HG03460 (cell line): ENCODE measurements at regions not wholly inside any gene's neighbourhood (a gene's known extent, or its start where the extent isn't known, plus 50 kb on each side); places are given as distances from the start of the nearest gene placed in this dataset.
"Not testable (repeated sequence)": the region's sequence is repeated elsewhere in the genome, so short reads cannot be mapped to it uniquely, and the experiment has no call there.

ENCODE experiments used
- ATAC-seq: cut with Tn5 transposase; IDR thresholded peaks from one replicate; pipeline ENCODE4 v1.9.1; 2021; ENCODE audit not compliant: unreplicated experiment

GRCh38 chr1:149274493-149274892 is 171.1 kb upstream of the NBPF9 start:
- ATAC-seq: not testable (repeated sequence)

DNA sequence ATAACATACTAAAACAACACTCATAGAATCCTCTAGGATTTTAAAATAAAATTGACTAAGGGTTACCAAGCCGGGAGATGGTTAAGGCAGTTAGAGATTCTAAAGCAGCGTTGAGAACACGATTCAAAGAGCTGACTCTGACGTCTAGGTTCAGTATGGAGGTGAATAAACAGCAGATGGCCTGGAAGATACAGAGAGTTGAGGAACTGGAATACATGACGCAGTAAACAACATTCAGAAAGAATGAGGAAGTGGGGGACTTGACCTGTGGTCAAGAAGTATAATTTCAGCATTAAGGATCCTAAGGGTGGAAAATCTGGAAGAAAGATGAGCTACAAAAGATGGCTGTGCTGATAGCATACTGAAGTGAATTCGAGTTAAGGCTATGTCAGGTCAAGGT is 172.5 kb upstream of the NBPF9 start:
- not testable (repeated sequence) for ATAC-seq

- ATAC-seq: not testable (repeated sequence)
Measured at GRCh38 chr1:149276496-149276895, 173.1 kb upstream of the NBPF9 start.

- ATAC-seq: not testable (repeated sequence)
Measured at GRCh38 chr1:149278156-149278555, 174.8 kb upstream of the NBPF9 start.

DNA sequence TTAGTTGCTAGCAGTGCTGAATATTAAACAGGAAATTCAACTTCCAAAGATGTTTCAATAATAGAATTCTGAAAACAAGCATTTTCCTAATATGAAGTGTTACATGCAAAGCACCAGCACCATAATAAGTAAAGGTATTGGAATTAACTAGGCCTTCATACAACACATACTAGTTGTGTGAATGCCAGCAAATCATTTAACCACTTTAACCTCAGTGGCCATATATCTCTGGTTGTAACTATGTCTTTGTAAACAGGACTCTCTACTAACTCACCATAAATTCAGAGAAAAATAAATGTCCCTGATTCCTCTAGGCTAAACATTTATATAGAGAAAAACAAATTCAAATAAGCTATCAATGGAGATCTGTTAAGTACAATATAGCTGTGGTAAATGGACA is 175.7 kb upstream of the NBPF9 start:
- not testable (repeated sequence) for ATAC-seq

DNA sequence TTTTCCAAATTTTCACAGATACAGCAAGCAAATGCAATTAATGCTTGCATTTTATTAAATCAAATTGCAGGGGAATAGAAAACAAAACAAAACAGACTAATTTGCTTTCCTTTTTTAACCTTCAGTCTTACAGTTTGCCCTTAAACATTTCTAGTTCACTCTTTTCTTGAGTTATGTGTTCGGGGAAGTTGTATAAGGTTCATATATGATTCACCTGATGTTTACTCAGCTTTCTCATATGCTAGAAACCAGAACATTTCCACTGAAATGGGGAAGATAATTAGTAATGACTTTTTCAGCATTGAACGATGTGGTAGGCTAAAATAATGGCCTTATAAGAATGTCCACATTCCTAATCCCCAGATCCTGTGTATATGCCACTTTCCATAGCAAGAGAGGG is 176.2 kb upstream of the NBPF9 start:
- ATAC-seq: not testable (repeated sequence)

DNA sequence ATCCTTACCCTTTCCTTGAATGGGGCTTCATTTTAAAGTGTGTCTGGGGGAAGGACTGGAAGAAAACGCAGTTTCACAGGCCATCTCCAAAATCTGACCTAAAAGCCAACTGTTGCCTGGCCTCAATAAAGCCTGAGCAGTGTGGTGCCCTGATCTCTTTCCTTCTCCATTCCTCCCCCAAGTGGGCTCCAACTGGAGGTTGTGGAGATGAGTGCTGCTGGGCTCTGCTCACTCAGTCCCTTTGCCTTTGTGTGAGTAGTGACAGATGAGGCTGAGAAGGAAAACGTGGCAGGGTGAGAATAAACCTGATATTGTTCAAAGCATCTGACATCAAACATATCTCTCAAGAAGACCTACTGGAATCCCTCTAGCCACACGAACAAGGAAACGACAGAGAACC is 181.4 kb upstream of the NBPF9 start:
- not testable (repeated sequence) for ATAC-seq

DNA sequence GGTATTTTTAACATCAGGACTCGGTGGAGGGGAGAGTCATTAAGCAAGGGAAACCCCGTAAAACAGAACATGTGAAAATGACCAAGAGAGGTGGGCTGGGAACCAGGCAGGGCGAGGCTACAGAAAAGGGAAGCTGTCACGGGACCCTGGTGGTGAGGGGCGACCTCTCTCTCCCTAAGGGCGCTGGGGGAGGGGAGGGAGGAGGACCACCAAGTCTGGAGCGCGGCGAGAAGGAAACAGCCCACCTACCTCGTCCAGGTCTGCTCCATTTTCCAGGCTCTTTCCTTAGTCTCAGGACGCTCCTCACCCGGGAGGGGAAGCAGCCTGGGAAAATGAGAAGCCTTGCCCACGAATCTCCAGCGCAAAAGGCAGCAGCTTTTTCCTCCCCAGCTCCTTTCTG is 181.9 kb upstream of the NBPF9 start:
- ATAC-seq: not testable (repeated sequence)

DNA sequence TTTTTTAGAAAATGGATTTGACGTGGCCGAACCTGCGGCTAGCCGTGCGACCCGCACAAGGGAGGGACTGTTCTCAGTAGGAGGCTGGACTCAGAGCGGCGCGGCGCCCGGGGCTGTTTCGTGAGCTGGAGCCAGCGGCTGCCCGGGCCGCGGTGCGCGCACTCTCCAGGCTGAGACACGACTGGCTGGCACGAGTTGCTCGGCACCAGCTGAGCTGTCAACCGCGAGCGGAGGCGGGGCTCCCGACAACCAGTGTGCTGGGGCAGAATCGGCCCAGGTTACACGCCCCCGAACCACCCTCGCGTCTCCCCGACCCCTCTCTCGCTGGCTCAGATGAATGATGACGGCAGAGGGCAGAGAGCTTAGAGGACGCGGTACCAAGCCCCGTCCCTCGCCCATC is 182.3 kb upstream of the NBPF9 start:
- not testable (repeated sequence) for ATAC-seq

- ATAC-seq: not testable (repeated sequence)
Measured at GRCh38 chr1:149288580-149288979, 185.2 kb upstream of the NBPF9 start.

GRCh38 chr1:149300478-149301218 is 174.2 kb upstream of the NBPF19 start:
- ATAC-seq: not testable (repeated sequence)

DNA sequence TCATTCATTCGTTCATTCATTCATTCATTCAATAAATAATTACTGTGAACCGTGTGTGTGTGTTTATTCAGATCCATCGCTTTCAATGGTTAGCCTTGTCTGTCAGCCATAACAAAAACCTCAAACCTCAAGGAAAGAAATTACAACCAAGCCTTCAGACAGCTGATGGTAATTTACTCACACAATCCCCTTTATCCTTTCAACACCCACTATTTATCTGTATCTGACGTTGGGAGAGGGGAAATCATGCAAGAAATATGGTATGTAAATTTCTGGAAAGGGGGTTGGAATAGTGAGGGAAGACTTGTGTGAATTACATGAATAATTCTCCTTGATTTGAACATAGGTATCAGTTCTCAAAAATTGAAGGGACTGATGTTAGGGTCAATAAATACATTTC is 173.6 kb upstream of the NBPF19 start:
- not testable (repeated sequence) for ATAC-seq

DNA sequence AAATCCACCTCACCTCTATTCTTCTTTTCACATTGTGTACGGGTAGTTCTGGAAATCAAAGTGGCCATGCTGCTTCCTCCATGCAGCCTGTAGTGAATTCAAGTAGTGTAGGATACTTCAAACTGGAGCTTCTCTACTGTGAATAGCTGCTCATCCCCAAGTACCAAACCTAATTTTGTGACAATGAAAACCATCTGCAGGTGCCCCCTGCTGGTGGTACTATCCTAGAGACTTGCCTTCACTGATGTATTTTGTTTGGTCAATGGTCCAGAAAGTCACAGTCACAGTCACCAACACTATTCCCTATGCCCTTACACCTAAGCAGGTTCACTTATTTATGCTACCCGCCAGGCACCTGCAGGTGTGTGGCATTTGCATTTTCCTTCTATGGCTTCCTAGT is 170.0 kb upstream of the NBPF19 start:
- ATAC-seq: not testable (repeated sequence)

DNA sequence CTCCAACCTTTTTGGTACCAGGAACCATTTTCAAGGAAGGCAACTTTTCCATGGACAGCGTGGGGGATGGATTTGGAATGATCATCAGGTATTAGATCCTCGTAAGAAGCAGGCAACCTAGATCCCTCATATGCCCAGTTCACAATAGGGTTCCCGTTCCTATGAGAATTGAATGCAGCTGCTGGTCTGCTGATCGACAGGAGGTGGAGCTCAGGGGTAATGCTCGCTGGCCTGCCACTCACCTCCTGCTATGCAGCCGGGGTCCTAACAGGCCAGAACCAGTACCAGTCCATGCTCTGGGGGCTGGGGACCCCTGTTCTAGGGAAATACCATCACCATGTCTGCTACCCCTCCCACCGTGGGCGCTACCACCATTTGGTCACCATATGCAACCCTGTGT is 167.2 kb upstream of the NBPF19 start:
- ATAC-seq: not testable (repeated sequence)

DNA sequence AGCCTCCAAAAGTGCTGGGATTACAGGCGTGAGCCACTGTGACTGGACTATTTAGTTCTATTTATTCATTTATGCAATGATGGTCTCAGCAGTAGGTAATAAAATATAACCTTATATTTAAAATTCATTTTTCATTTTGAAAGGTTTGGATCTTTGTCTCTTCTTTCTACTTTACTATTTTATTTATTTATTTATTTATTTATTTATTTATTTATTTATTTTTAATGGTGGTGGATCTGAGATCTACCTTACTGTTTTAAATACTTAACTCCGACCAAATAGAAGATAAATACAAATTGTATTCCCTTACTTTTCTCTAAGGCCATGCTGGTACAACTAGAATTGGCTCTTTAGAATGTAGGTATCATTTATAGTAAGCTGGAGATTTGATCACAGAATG is 159.9 kb upstream of the NBPF19 start:
- not testable (repeated sequence) for ATAC-seq

DNA sequence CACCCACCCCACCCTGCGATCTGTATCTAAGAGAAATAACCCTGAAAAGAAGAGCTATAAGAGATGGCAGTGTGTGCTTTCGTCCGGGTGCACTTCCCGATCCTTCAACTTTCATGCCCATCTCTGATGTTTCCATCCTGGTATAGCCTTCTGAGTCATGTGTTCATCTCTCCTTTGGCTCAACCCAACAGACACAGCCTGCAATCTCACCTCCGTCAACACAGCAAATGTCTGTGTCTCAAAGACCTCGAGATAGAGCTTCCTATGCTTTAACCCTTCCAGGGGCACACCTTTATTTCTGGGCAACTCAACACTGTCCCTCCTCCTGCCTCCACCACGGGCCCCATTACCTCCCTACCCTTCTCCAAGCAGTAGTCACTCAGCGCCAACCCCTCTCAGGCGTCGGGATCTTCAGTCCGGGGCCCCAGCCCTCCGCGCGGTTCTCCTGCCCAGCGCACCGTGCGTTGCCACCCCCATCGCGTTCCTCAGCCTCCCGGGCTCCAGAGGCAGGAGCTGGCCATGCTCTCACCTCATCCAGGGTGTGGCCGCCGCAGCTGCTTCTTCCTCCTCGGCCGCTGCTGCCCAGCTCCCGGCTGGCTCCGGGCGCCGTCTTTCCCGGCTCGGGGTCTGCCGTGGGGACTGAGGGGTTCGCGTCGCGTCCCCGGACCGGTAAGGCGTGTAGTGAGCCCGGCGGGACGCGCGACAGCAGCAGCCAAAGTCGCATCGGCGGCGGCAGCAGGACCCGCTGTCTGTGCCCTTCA is 153.7 kb upstream of the NBPF19 start:
- ATAC-seq: not testable (repeated sequence)

DNA sequence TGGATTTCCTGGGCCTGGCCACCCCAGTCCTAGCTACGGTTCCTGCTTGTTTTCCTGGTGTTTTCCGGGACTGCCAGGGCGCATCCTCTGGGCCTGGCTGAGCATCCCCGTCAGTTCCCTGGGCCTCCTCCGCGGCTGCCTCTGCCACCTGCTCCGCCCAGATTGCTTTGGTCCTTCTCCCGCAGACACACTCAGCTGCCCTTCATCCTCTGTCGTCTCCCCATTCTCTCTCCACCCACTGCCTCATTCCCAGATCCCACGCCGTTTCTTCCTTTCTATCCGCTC is 153.2 kb upstream of the NBPF19 start:
- not testable (repeated sequence) for ATAC-seq

GRCh38 chr1:149330081-149330335 is 144.8 kb upstream of the NBPF19 start:
- not testable (repeated sequence) for ATAC-seq

- ATAC-seq: not testable (repeated sequence)
Measured at GRCh38 chr1:149336082-149336481, 138.8 kb upstream of the NBPF19 start.

- not testable (repeated sequence) for ATAC-seq
Measured at GRCh38 chr1:149338221-149338691, 136.6 kb upstream of the NBPF19 start.

- not testable (repeated sequence) for ATAC-seq
Measured at GRCh38 chr1:149338698-149339097, 136.1 kb upstream of the NBPF19 start.

- ATAC-seq: not testable (repeated sequence)
Measured at GRCh38 chr1:149349448-149349847, 125.4 kb upstream of the NBPF19 start.
